SK-N-MC (cell line): ENCODE measurements at regions not wholly inside any gene's neighbourhood (a gene's known extent, or its start where the extent isn't known, plus 50 kb on each side); places are given as distances from the start of the nearest gene placed in this dataset.

Experiments
- EZH2 ChIP-seq: fragments of 200-600 bp; sonication (generic); IDR thresholded peaks from one replicate; pipeline ENCODE4 v1.6.1; 2017; ENCODE audit warnings: antibody characterized with exemption
- POLR2AphosphoS5 ChIP-seq: IDR thresholded peaks from 2 replicates; pipeline ENCODE4 v1.6.1; 2012; ENCODE audit warnings: mild to moderate bottlenecking, low read depth, low read length, borderline replicate concordance

DNA sequence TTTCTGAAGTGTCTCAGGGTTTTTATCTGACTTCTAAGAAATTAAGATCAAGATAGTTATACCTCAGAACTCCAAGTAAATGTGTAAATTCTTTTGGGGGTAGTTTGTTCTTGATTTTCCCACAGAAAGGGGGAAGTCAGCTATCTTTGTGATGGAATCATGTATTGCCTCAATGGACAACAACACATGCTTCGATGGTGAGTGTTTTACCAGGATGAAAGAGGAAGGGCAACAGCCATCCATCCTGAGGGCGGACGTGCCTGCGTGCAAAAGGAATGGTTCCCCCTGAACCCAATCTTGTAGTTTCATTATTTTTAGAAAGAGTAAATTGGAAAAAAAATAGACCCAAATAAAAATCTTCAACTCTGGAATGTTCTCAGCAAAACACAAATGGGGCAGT lies 67.2 kb upstream of the ZPBP start:
- TF ChIP-seq EZH2: no peak
- TF ChIP-seq POLR2AphosphoS5: no peak
